HG02973 (cell line): ENCODE measurements at regions not wholly inside any gene's neighbourhood (a gene's known extent, or its start where the extent isn't known, plus 50 kb on each side); places are given as distances from the start of the nearest gene placed in this dataset.
A peak's percentile ranks its signal among the peaks of the same experiment; 100 is the strongest.

Source experiments
- ATAC-seq: cut with Tn5 transposase; IDR thresholded peaks from one replicate; pipeline ENCODE4 v1.9.1; 2021; ENCODE audit warnings: moderate library complexity; ENCODE audit not compliant: unreplicated experiment

GRCh38 chr1:116819081-116819480 is 64.9 kb downstream of the CD2 start:
- ATAC-seq = no peak

- no peak for ATAC-seq
These were observed 66.1 kb downstream of the CD2 start for GRCh38 chr1:116820369-116820768.

- no peak for ATAC-seq
These were observed 67.5 kb downstream of the CD2 start for GRCh38 chr1:116821763-116822162.

GRCh38 chr1:116824631-116825206 is 70.5 kb downstream of the CD2 start:
- no peak for ATAC-seq

- no peak for ATAC-seq
These were observed 71.0 kb downstream of the CD2 start for GRCh38 chr1:116825207-116825719.

GRCh38 chr1:116825720-116826438 is 71.6 kb downstream of the CD2 start:
- ATAC-seq = no peak

- peak; percentile 82 for ATAC-seq
These were observed 72.8 kb downstream of the CD2 start for GRCh38 chr1:116826818-116827606.

GRCh38 chr1:116827607-116828105 is 73.4 kb downstream of the CD2 start:
- no peak for ATAC-seq

GRCh38 chr1:116832308-116832931 is 77.3 kb upstream of the PTGFRN start:
- ATAC-seq = no peak

GRCh38 chr1:116832932-116833578 is 76.7 kb upstream of the PTGFRN start:
- no peak for ATAC-seq

GRCh38 chr1:116833718-116834117 is 76.0 kb upstream of the PTGFRN start:
- no peak for ATAC-seq

- no peak for ATAC-seq
These were observed 75.1 kb upstream of the PTGFRN start for GRCh38 chr1:116834595-116834994.

GRCh38 chr1:116835161-116835560 is 74.6 kb upstream of the PTGFRN start:
- ATAC-seq = no peak

GRCh38 chr1:116836099-116836498 is 73.6 kb upstream of the PTGFRN start:
- ATAC-seq = no peak

- ATAC-seq = no peak
These were observed 68.0 kb upstream of the PTGFRN start for GRCh38 chr1:116841569-116842344.

- no peak for ATAC-seq
These were observed 67.1 kb upstream of the PTGFRN start for GRCh38 chr1:116842654-116843053.

- no peak for ATAC-seq
These were observed 64.9 kb upstream of the PTGFRN start for GRCh38 chr1:116844775-116845174.

GRCh38 chr1:116847190-116847589 is 62.5 kb upstream of the PTGFRN start:
- no peak for ATAC-seq

GRCh38 chr1:116847688-116848531 is 61.8 kb upstream of the PTGFRN start:
- no peak for ATAC-seq
